Stomach (tissue), 8 donors: ENCODE measurements at regions not wholly inside any gene's neighbourhood (a gene's known extent, or its start where the extent isn't known, plus 50 kb on each side); places are given as distances from the start of the nearest gene placed in this dataset.

Experiments used
- DNase-seq, 2 donors: peaks; one replicate each; pipeline versions ENCODE4 v3.0.0 to v3.0.0-alpha.2; 2013 to 2019
- H3K27ac ChIP-seq, 5 donors: fragments of 200-600 bp in 4 of 5; sonication (generic) in 4 of 5; one replicate each; pipeline ENCODE4 v1.5.1; 2013 to 2019; ENCODE audit warnings: mild to moderate bottlenecking in 1 of 5, moderate library complexity in 1 of 5
- H3K27me3 ChIP-seq, 3 donors: fragments of 200-600 bp; sonication (generic); one replicate each; pipeline ENCODE4 v1.5.1; 2017 to 2019; ENCODE audit warnings: mixed run types in 1 of 3
- H3K36me3 ChIP-seq, 4 donors: fragments of 200-600 bp; sonication (generic); 1 replicate in 3 of 4; 2 replicates in 1 of 4; pipeline ENCODE4 v1.5.1; 2016 to 2019
- H3K4me1 ChIP-seq, 4 donors: fragments of 200-600 bp; sonication (generic); one replicate each; pipeline ENCODE4 v1.5.1; 2016 to 2019
- H3K4me3 ChIP-seq, 4 donors: fragments of 200-600 bp; sonication (generic) in 3 of 4; one replicate each; pipeline ENCODE4 v1.5.1; 2016 to 2019; ENCODE audit warnings: mild to moderate bottlenecking in 1 of 4
- H3K9me3 ChIP-seq, 4 donors: fragments of 200-600 bp; sonication (generic); one replicate each; pipeline ENCODE4 v1.5.1; 2016 to 2019
- CTCF ChIP-seq, 7 experiments: fragments of 450-650 bp in 4 of 7; fragments of 200-600 bp in 3 of 7; sonication (generic) in 3 of 7; IDR thresholded peaks; one replicate each; pipeline ENCODE4 v1.5.1; 2016 to 2019; ENCODE audit warnings: antibody characterized with exemption in 7 of 7, control low read depth in 2 of 7, mild to moderate bottlenecking in 1 of 7
- EP300 ChIP-seq: sonication (generic); formaldehyde crosslinking; IDR thresholded peaks from one replicate; pipeline ENCODE4 v1.6.1; 2017; ENCODE audit warnings: antibody characterized with exemption
- POLR2A ChIP-seq, 4 donors: fragments of 450-650 bp; IDR thresholded peaks; one replicate each; pipeline ENCODE4 v1.6.1; 2016; ENCODE audit warnings: antibody characterized with exemption in 4 of 4, control low read depth in 2 of 4, mild to moderate bottlenecking in 1 of 4, moderate library complexity in 1 of 4
- POLR2AphosphoS5 ChIP-seq, 3 donors: sonication (generic); formaldehyde crosslinking; IDR thresholded peaks; one replicate each; pipeline ENCODE4 v1.6.1; 2016; ENCODE audit warnings: antibody characterized with exemption in 3 of 3
- WGBS, 5 donors: extraction: QIAGEN DNeasy Blood & Tissue Kit in 3 of 5; methylation state at CpG; one replicate each; pipeline versions ENCODE4 v1.1.5 to v1.1.7; 2013 to 2018; 5-methylcytosine and 5-hydroxymethylcytosine counted together
- intact Hi-C: fragments of 100-400 bp; cut with DNase I; formaldehyde crosslinking; loops from one replicate; pipeline ENCODE4 v1.15.1; 2023; ENCODE audit warnings: low total_unique reads
- donor health status: healthy with polysubstance abuse.
- donor health status: Bipolar disorder and iron deficiency.
- donor health status: healthy.

- Histone ChIP-seq H3K27ac (peak overlapping the region in 1 of 5 donors; percentile 27), H3K4me1 (no peaks in the 10 kb centered on the region), H3K9me3 (peaks cover 0 to 10% (median 4%) of the 10 kb centered on the region in 4 donors), H3K4me3 (no peak overlapping the region), H3K36me3 (no peaks in the 10 kb centered on the region), H3K27me3 (no peaks in the 10 kb centered on the region)
- peak; percentile 35 to 44 for DNase-seq
- 46 to 56% (median 51%) methylated on average over 4 of the region's 4 CpGs for whole genome bisulfite sequencing, 5 donors
- intact Hi-C loops, result no loop called here
- no peak for TF ChIP-seq CTCF (IDR thresholded peaks at IDR 0.05)
- no peak for TF ChIP-seq EP300
- TF ChIP-seq POLR2AphosphoS5 (IDR thresholded peaks at IDR 0.05), result no peak
- TF ChIP-seq POLR2A (IDR thresholded peaks at IDR 0.05), result no peak
Measured at GRCh38 chr5:87081511-87082372, 185.9 kb upstream of the RASA1 start.

GRCh38 chr5:87094347-87094746 lies 173.3 kb upstream of the RASA1 start:
- Histone ChIP-seq H3K36me3 (no peaks in the 10 kb centered on the region), H3K27me3 (no peaks in the 10 kb centered on the region), H3K9me3 (no peaks in the 10 kb centered on the region), H3K4me3 (no peak overlapping the region), H3K4me1 (no peaks in the 10 kb centered on the region), H3K27ac (no peak overlapping the region)
- no peak for DNase-seq
- intact Hi-C loops, result no loop called here
- 84 to 92% (median 87%) methylated on average over 2 of the region's 2 CpGs for WGBS, 5 donors
- TF ChIP-seq POLR2AphosphoS5 (IDR thresholded peaks at IDR 0.05) (no peak), CTCF (IDR thresholded peaks at IDR 0.05) (no peak), EP300 (no peak), POLR2A (IDR thresholded peaks at IDR 0.05) (no peak)

GRCh38 chr5:87094833-87095232 lies 172.8 kb upstream of the RASA1 start:
- no peaks in the 10 kb centered on the region for H3K36me3 ChIP-seq
- intact Hi-C loops, result no loop called here

GRCh38 chr5:87095787-87096186 lies 171.9 kb upstream of the RASA1 start:
- DNase-seq, result no peak
- H3K27me3 ChIP-seq, result no peaks in the 10 kb centered on the region
- no peak overlapping the region for H3K4me3 ChIP-seq
- no peak for TF ChIP-seq CTCF (IDR thresholded peaks at IDR 0.05)
- no peak for TF ChIP-seq POLR2AphosphoS5 (IDR thresholded peaks at IDR 0.05)
- no peak for TF ChIP-seq EP300
- no peak for TF ChIP-seq POLR2A (IDR thresholded peaks at IDR 0.05)
- no peaks in the 10 kb centered on the region for H3K36me3 ChIP-seq
- no peak overlapping the region for H3K27ac ChIP-seq
- 74 to 92% (median 83%) methylated on average over 1 of the region's 1 CpG for WGBS, 5 donors
- intact Hi-C loops, result no loop called here
- H3K9me3 ChIP-seq, result no peaks in the 10 kb centered on the region
- no peaks in the 10 kb centered on the region for H3K4me1 ChIP-seq

More at GRCh38 chr5:87094833-87095232, 172.8 kb upstream of the RASA1 start:
- no peaks in the 10 kb centered on the region for H3K4me1 ChIP-seq
- WGBS, 5 donors, result 76 to 88% (median 82%) methylated on average over 4 of the region's 4 CpGs
- no peaks in the 10 kb centered on the region for H3K9me3 ChIP-seq
- H3K27ac ChIP-seq, result no peak overlapping the region
- TF ChIP-seq POLR2A (IDR thresholded peaks at IDR 0.05), result no peak
- no peak for TF ChIP-seq CTCF (IDR thresholded peaks at IDR 0.05)
- TF ChIP-seq POLR2AphosphoS5 (IDR thresholded peaks at IDR 0.05), result no peak
- TF ChIP-seq EP300, result no peak
- no peak overlapping the region for H3K4me3 ChIP-seq
- DNase-seq, result no peak
- H3K27me3 ChIP-seq, result no peaks in the 10 kb centered on the region
